Dermis microvascular lymphatic vessel endothelial cell (primary cell): ENCODE measurements at regions not wholly inside any gene's neighbourhood (a gene's known extent, or its start where the extent isn't known, plus 50 kb on each side); places are given as distances from the start of the nearest gene placed in this dataset.

Experiments
- DNase-seq, 2 donors: peaks; one replicate each; pipeline versions ENCODE4 v3.0.0 to v3.0.0-alpha.2; 2010; ENCODE audit warnings: low read depth in 2 of 2

GRCh38 chr15:66848686-66849392, 146.8 kb downstream of the SMAD6 start:
- DNase-seq, result no peak

GRCh38 chr15:66849393-66849745, 147.3 kb downstream of the SMAD6 start:
- no peak for DNase-seq

GRCh38 chr15:66849746-66850077, 147.7 kb downstream of the SMAD6 start:
- DNase-seq, result no peak

- peak in 1 of 2 donors; percentile 66 for DNase-seq
Observed at GRCh38 chr15:66850078-66850991, 148.3 kb downstream of the SMAD6 start.

- DNase-seq, result no peak
Observed at GRCh38 chr15:66850996-66851310, 148.9 kb downstream of the SMAD6 start.

- peak in 1 of 2 donors; percentile 79 for DNase-seq
Observed at GRCh38 chr15:66851311-66852063, 149.5 kb downstream of the SMAD6 start.

- DNase-seq, result no peak
Observed at GRCh38 chr15:66852064-66852905, 150.2 kb downstream of the SMAD6 start.

- DNase-seq, result no peak
Observed at GRCh38 chr15:66854012-66854965, 152.3 kb downstream of the SMAD6 start.

- no peak for DNase-seq
Observed at GRCh38 chr15:66855041-66855440, 153.0 kb downstream of the SMAD6 start.

GRCh38 chr15:66857694-66858093, 155.7 kb downstream of the SMAD6 start:
- no peak for DNase-seq

- no peak for DNase-seq
Observed at GRCh38 chr15:66858423-66859207, 156.6 kb downstream of the SMAD6 start.

- DNase-seq, result no peak
Observed at GRCh38 chr15:66859688-66860253, 157.7 kb downstream of the SMAD6 start.

- DNase-seq, result no peak
Observed at GRCh38 chr15:66860844-66861243, 158.8 kb downstream of the SMAD6 start.

- no peak for DNase-seq
Observed at GRCh38 chr15:66862111-66862939, 160.3 kb downstream of the SMAD6 start.

- peak; percentile 43 to 75 for DNase-seq
Observed at GRCh38 chr15:66862940-66863335, 160.9 kb downstream of the SMAD6 start.

GRCh38 chr15:66863390-66864085, 161.5 kb downstream of the SMAD6 start:
- DNase-seq, result no peak

GRCh38 chr15:66864086-66864830, 162.2 kb downstream of the SMAD6 start:
- DNase-seq, result no peak
